Skeletal muscle tissue (tissue), 4 donors: ENCODE measurements at regions not wholly inside any gene's neighbourhood (a gene's known extent, or its start where the extent isn't known, plus 50 kb on each side); places are given as distances from the start of the nearest gene placed in this dataset. TPM values are rescaled to one million over a fixed set of nuclear protein-coding genes. Genes with fewer than 3 reads are reported as not detected.
"Not testable (repeated sequence)": the region's sequence is repeated elsewhere in the genome, so short reads cannot be mapped to it uniquely, and the experiment has no call there.

Source experiments
- H3K27ac ChIP-seq: one replicate; pipeline ENCODE4 v1.7.0; 2013; ENCODE audit warnings: mild to moderate bottlenecking, low read depth, low read length, inconsistent platforms
- H3K27me3 ChIP-seq, 3 donors: one replicate each; pipeline ENCODE4 v1.7.0; 2013; ENCODE audit warnings: low read length in 3 of 3; ENCODE audit not compliant: control insufficient read depth in 3 of 3, insufficient read depth in 3 of 3
- H3K36me3 ChIP-seq, 3 donors: one replicate each; pipeline ENCODE4 v1.7.0; 2013; ENCODE audit warnings: low read length in 3 of 3; ENCODE audit not compliant: control insufficient read depth in 3 of 3, insufficient read depth in 3 of 3
- H3K4me1 ChIP-seq, 3 donors: one replicate each; pipeline ENCODE4 v1.7.0; 2013; ENCODE audit warnings: low read length in 3 of 3, mild to moderate bottlenecking in 3 of 3; ENCODE audit not compliant: control insufficient read depth in 3 of 3, insufficient read depth in 3 of 3
- H3K4me3 ChIP-seq, 3 donors: one replicate each; pipeline ENCODE4 v1.7.0; 2013; ENCODE audit warnings: low read length in 3 of 3
- H3K9ac ChIP-seq, 3 donors: one replicate each; pipeline ENCODE4 v1.7.0; 2013; ENCODE audit warnings: low read length in 3 of 3, mild to moderate bottlenecking in 3 of 3, moderate library complexity in 2 of 3, low read depth in 1 of 3
- H3K9me3 ChIP-seq, 3 donors: one replicate each; pipeline ENCODE4 v1.7.0; 2013; ENCODE audit warnings: low read length in 3 of 3; ENCODE audit not compliant: control insufficient read depth in 3 of 3
- small RNA-seq: library from RNA; depleted of rRNA; stranded (forward); fragments of <200 nt; gene quantifications from one replicate; pipeline ENCODE3, GENCODE V24; 2014
- donor health status: Osteomylitis.

GRCh38 chrX:137118136-137118535 lies 84.3 kb upstream of the GPR101 start:
- Histone ChIP-seq H3K27ac (no peak overlapping the region), H3K9ac (no peak overlapping the region), H3K4me1 (no peaks in the 10 kb centered on the region), H3K27me3 (no peaks in the 10 kb centered on the region), H3K36me3 (no peaks in the 10 kb centered on the region), H3K9me3 (no peaks in the 10 kb centered on the region), H3K4me3 (no peak overlapping the region)

- H3K27me3 ChIP-seq, H3K9ac ChIP-seq, H3K36me3 ChIP-seq, H3K27ac ChIP-seq, H3K4me1 ChIP-seq, H3K4me3 ChIP-seq, H3K9me3 ChIP-seq: not testable (repeated sequence)
These were observed 74.1 kb upstream of the GPR101 start for GRCh38 chrX:137107877-137108276.

GRCh38 chrX:137101273-137101990 lies 67.6 kb upstream of the GPR101 start:
- Histone ChIP-seq H3K4me3 (no peak overlapping the region), H3K4me1 (no peaks in the 10 kb centered on the region), H3K36me3 (no peaks in the 10 kb centered on the region), H3K27ac (no peak overlapping the region), H3K9me3 (no peaks in the 10 kb centered on the region), H3K9ac (no peak overlapping the region), H3K27me3 (peaks cover 0 to 3% (median 0%) of the 10 kb centered on the region in 3 donors)

Small RNAs in the stretch of these regions (small RNA-seq; reads per million reads assigned to genes)
- not detected for gene AL355309.1
